ENCODE measurements at regions not wholly inside any gene's neighbourhood (a gene's known extent, or its start where the extent isn't known, plus 50 kb on each side); places are given as distances from the start of the nearest gene placed in this dataset.

- Histone ChIP-seq H3K27ac (no peak overlapping the region), H3K4me3 (ENCODE audit: low read depth, low read length) (no peak overlapping the region), H3K9me3 (ENCODE audit: severe bottlenecking) (no peaks in the 10 kb centered on the region), H3K27me3 (ENCODE audit: insufficient read depth, low read depth, severe bottlenecking) (no peaks in the 10 kb centered on the region), H3K36me3 (no peaks in the 10 kb centered on the region)
- TF ChIP-seq, protein P1, sequence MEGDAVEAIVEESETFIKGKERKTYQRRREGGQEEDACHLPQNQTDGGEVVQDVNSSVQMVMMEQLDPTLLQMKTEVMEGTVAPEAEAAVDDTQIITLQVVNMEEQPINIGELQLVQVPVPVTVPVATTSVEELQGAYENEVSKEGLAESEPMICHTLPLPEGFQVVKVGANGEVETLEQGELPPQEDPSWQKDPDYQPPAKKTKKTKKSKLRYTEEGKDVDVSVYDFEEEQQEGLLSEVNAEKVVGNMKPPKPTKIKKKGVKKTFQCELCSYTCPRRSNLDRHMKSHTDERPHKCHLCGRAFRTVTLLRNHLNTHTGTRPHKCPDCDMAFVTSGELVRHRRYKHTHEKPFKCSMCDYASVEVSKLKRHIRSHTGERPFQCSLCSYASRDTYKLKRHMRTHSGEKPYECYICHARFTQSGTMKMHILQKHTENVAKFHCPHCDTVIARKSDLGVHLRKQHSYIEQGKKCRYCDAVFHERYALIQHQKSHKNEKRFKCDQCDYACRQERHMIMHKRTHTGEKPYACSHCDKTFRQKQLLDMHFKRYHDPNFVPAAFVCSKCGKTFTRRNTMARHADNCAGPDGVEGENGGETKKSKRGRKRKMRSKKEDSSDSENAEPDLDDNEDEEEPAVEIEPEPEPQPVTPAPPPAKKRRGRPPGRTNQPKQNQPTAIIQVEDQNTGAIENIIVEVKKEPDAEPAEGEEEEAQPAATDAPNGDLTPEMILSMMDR (IDR thresholded peaks at IDR 0.05; ENCODE audit: low read depth, low read length) = no peak
- no peak for DNase-seq
Measured at GRCh38 chr3:161600173-161600572, 103.6 kb downstream of the OTOL1 start.

DNA sequence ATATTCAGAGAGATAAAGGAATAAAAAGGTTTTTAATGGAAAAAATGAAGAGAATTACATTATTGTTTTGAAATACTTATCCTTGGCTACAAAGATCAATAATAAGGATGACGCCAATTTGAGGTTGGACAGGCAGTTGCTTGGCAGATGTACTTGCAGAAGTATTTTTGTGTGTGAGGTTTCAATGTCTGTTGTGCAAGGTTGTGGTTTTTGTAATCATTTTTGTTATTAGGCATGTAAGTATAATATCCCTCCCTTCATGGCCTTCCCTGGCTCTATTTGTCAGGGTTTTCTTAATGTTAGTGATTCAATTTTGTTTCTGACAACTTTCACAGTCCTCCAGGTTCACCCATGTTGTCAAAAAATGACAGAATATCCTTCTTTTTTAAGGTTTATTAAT lies 105.9 kb downstream of the OTOL1 start:
- no peak for DNase-seq
- no peaks in the 10 kb centered on the region for H3K36me3 ChIP-seq
- H3K27ac ChIP-seq = no peak overlapping the region
- TF ChIP-seq, protein P1 (IDR thresholded peaks at IDR 0.05; ENCODE audit: low read depth, low read length) = no peak
- no peaks in the 10 kb centered on the region for H3K27me3 ChIP-seq (ENCODE audit: insufficient read depth, low read depth, severe bottlenecking)
- no peak overlapping the region for H3K4me3 ChIP-seq (ENCODE audit: low read depth, low read length)
- no peaks in the 10 kb centered on the region for H3K9me3 ChIP-seq (ENCODE audit: severe bottlenecking)

DNA sequence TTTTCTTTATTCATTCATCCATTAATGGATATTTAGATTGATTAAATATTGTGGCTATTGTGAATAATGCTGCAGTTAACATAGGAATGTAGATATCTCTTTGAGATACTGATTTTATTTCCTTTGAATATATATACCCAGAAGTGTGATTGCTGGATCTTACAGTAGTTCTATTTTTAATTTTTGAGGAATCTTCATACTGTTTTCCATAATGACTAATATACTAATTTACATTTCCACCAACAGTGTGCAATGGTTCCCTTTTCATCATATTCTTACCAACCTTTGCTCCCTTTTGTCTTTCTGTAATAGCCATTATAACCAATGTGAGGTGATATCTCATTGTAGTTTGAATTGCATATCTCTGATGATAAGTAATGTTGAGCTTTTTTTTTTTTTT lies 106.3 kb downstream of the OTOL1 start:
- H3K27me3 ChIP-seq (ENCODE audit: insufficient read depth, low read depth, severe bottlenecking) = no peaks in the 10 kb centered on the region
- no peak overlapping the region for H3K27ac ChIP-seq
- H3K4me3 ChIP-seq (ENCODE audit: low read depth, low read length) = no peak overlapping the region
- no peaks in the 10 kb centered on the region for H3K36me3 ChIP-seq
- H3K9me3 ChIP-seq (ENCODE audit: severe bottlenecking) = no peaks in the 10 kb centered on the region
- TF ChIP-seq, protein P1 (IDR thresholded peaks at IDR 0.05; ENCODE audit: low read depth, low read length) = no peak
- DNase-seq = no peak

DNA sequence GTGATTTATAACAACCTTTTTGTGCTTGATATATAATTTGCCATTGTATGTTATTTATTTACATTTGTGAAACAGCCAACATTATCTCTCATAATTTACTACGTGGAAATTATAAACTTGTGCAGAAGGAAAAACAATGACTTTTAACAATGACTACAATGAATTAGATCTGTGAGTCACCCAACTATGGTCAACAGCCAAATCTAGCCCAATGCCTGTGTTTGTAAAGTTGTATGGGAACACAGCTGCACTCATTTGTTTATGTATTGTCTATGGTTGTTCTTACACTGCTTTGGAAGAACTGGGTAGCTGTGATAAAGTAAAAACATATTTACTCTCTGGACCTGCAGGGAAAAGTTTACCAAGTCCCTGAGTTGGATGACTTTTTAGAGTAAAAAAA lies 110.4 kb downstream of the OTOL1 start:
- no peak overlapping the region for H3K4me3 ChIP-seq (ENCODE audit: low read depth, low read length)
- no peak for DNase-seq
- no peak overlapping the region for H3K27ac ChIP-seq
- no peaks in the 10 kb centered on the region for H3K27me3 ChIP-seq (ENCODE audit: insufficient read depth, low read depth, severe bottlenecking)
- no peaks in the 10 kb centered on the region for H3K36me3 ChIP-seq
- no peaks in the 10 kb centered on the region for H3K9me3 ChIP-seq (ENCODE audit: severe bottlenecking)
- TF ChIP-seq, protein P1 (IDR thresholded peaks at IDR 0.05; ENCODE audit: low read depth, low read length) = no peak

- H3K27ac ChIP-seq = no peak overlapping the region
- no peaks in the 10 kb centered on the region for H3K9me3 ChIP-seq (ENCODE audit: severe bottlenecking)
- H3K27me3 ChIP-seq (ENCODE audit: insufficient read depth, low read depth, severe bottlenecking) = no peaks in the 10 kb centered on the region
- TF ChIP-seq, protein P1 (IDR thresholded peaks at IDR 0.05; ENCODE audit: low read depth, low read length) = no peak
- no peak for DNase-seq
- H3K4me3 ChIP-seq (ENCODE audit: low read depth, low read length) = no peak overlapping the region
- no peaks in the 10 kb centered on the region for H3K36me3 ChIP-seq
Measured at GRCh38 chr3:161619351-161619750, 122.7 kb downstream of the OTOL1 start.

DNA sequence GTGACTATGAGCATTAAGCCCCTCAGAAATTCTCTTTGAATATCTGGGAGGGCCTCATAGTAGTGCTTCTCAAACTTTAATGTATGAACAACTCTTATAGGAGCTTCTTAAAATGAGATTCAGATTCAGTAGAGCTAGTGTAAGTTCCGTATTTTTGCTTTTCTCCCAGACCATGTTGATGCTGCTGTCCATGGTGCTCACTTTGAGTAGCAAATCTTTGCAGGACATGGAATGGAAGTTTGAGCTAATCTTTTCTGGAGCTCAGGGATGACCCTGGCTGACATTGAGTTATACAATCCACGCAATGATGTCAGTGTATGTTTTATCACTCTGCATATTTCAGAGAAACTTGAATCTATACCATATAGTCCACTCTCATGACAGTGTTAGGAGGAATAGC lies 134.2 kb downstream of the OTOL1 start:
- Histone ChIP-seq H3K36me3 (no peaks in the 10 kb centered on the region), H3K4me3 (ENCODE audit: low read depth, low read length) (no peak overlapping the region), H3K9me3 (ENCODE audit: severe bottlenecking) (no peaks in the 10 kb centered on the region), H3K27me3 (ENCODE audit: insufficient read depth, low read depth, severe bottlenecking) (no peaks in the 10 kb centered on the region), H3K27ac (no peak overlapping the region)
- TF ChIP-seq, protein P1 (IDR thresholded peaks at IDR 0.05; ENCODE audit: low read depth, low read length) = no peak
- DNase-seq = no peak
